D721Med (cell line): ENCODE measurements at regions not wholly inside any gene's neighbourhood (a gene's known extent, or its start where the extent isn't known, plus 50 kb on each side); places are given as distances from the start of the nearest gene placed in this dataset.

Source experiments
- DNase-seq: peaks from one replicate; pipeline ENCODE4 v3.0.0; 2011; ENCODE audit warnings: low spot score; ENCODE audit not compliant: insufficient read length
- FAIRE-seq: peaks from 2 replicates; lab custom pipeline; 2011; peaks lifted over from hg19 to GRCh38; lab: Jason Lieb, UNC
- TF ChIP-seq, protein P1 (sequence below): IDR thresholded peaks from 2 replicates; pipeline ENCODE4 v1.5.1; 2012; ENCODE audit warnings: mild to moderate bottlenecking, control low read depth; ENCODE audit not compliant: insufficient read depth; ENCODE audit errors: missing control alignments

DNA sequence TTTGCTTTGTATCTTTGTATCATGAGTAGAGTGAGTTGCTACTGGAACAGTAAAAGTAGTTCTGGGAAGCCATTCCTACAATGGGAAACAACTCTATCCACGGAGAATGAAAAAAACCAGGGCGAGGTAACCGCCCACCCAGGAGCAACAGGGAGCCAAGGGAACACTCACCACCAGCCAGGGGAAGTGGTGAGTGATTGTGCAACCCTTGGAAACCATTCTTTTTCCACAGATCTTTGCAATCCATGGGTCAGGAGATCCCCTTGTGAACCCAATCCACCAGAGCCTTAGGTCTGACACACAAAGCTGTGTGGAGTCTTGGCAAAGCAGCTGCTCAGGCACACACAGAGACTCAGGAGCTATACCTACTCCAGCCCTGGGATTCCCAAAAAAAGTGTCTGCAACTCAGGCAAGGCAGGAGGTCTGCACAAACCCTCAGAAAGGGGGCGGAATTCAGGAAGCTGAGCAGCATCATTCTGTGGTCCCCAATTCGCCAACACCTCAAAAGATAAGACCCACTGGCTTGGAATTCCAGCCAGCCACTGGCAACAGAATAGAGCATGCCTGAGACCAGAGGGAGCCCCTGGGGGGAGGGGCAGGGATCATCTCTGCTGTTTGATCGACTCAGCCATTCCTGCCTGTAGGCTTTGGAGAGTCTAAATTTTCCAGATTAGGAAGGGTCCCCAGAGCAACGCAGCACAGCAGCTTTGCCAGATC is 52.1 kb upstream of the PPFIA2 start:
- TF ChIP-seq, protein P1, sequence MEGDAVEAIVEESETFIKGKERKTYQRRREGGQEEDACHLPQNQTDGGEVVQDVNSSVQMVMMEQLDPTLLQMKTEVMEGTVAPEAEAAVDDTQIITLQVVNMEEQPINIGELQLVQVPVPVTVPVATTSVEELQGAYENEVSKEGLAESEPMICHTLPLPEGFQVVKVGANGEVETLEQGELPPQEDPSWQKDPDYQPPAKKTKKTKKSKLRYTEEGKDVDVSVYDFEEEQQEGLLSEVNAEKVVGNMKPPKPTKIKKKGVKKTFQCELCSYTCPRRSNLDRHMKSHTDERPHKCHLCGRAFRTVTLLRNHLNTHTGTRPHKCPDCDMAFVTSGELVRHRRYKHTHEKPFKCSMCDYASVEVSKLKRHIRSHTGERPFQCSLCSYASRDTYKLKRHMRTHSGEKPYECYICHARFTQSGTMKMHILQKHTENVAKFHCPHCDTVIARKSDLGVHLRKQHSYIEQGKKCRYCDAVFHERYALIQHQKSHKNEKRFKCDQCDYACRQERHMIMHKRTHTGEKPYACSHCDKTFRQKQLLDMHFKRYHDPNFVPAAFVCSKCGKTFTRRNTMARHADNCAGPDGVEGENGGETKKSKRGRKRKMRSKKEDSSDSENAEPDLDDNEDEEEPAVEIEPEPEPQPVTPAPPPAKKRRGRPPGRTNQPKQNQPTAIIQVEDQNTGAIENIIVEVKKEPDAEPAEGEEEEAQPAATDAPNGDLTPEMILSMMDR = no peak
- DNase-seq (no peak), FAIRE-seq (no peak)

DNA sequence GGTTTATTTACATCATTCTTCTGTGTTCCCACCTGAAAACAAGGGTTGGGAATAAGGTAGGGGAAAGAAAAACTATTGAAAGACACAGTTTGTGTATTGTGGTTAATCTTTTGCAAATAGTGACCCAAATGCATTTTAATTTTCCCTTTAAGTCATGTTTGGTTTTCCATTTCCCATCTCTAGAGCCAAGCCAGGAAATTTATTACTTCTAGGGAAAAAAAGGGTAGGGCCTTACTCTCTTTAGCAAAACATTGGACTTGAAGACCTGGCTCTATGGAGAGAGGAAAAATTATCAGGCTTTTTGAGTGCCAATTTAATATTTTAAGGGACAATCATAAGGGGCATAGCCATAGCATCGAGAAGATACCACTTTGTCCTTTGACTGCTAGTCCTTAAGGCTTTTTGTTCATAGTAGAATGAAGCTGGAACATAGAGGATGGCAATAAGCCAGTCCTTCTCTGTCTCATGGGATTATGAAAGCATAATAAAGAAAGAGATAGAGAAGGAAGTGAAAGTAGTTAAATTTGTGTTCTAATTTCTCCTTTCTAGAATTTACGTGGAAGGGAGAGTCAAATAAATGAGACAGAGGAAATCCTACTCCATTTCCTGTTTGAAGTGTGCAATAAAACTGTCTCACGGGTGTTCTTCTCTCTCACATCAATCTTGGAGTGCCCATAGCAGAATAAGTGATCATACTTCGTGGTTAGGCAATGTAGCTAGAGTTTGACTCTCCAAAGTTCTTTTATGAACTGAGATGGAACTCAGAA is 50.9 kb upstream of the PPFIA2 start:
- no peak for DNase-seq
- peak; percentile 29 for FAIRE-seq
- TF ChIP-seq, protein P1 = no peak

DNA sequence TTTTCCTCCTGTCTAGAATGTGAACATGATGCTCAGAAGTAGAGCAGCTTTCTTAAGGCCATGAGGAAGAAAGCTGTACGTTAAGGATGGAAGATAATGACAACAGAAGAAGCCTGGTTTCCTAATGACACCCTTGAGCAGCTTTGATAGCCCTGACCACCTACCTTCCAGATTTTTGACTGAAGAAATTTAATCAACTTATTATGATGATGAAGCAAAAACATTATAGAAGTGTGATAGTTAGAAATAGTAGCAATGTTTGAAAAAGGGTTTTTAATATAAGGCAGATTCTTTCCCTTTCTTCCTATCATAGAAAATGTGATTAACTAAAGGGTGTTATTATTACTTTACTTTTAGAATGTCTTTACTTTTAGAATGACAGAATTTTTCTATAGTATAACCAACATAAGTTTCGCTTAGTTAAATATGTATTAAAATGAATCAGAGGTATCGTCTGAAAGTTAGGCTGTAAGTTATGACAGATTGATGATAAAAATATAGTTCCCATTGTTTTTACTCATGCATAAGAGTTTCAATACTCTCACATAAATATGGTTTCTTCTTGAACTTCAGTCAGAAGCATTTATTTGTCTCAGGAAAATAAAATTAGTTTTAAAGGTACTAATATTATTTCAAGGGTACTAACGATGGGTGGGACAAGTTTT is 50.1 kb upstream of the PPFIA2 start:
- peak; percentile 16 for FAIRE-seq
- no peak for DNase-seq
- TF ChIP-seq, protein P1 = no peak
